ENCODE measurements at regions not wholly inside any gene's neighbourhood (a gene's known extent, or its start where the extent isn't known, plus 50 kb on each side); places are given as distances from the start of the nearest gene placed in this dataset.
A peak's percentile ranks its signal among the peaks of the same experiment; 100 is the strongest.

DNA sequence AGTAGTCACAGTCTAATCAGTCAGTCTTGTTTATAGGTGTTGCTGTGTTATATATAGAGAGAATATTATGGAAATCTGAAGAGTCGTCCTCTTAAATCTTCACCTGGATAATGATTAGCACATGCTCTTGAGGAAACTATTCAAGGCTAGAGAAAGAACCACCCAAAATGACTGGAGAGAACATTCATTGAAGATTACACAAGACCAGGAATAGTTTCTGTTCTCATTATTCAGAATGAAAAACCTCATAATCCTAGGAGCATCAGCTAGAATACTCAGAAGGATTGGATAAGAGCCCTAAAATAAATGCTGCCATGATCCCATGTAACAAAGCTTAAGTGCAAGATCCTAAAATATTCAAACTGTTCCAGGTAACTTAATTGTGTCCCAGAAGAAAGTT, 278.2 kb upstream of the PREP start:
- intact Hi-C loops (cut with micrococcal nuclease) = no loop called here
- H3K4me3 ChIP-seq = no peak overlapping the region
- no peak overlapping the region for H3K27ac ChIP-seq (replicated peaks)
- no peaks in the 10 kb centered on the region for H3K27me3 ChIP-seq (ENCODE audit: low read depth)
- H3K9me3 ChIP-seq (replicated peaks) = peaks cover 35% of the 10 kb centered on the region
- H3K4me1 ChIP-seq = peaks cover 22% of the 10 kb centered on the region
- no peak for DNase-seq
- no peak for TF ChIP-seq CTCF (IDR thresholded peaks at IDR 0.05; ENCODE audit: borderline replicate concordance)
- no peaks in the 10 kb centered on the region for H3K36me3 ChIP-seq

DNA sequence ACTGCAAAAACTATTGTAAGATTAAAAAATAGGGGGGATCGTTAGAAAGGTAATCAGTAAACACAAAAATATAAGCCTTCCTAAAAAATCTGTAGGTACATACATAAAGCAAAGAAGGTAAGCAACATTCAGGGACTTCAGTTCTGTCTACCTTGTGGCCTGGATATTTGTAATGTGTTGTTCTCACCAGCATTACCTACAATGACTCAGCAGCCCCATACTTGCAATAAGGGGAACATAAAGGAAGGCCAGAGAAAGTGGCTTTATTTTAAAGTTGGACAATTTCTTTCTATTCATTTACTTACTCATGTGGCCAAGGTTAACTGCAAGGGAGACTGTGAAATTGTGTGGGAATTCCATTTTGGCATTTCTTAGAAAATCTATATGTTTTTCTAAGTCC, 277.2 kb upstream of the PREP start:
- Histone ChIP-seq H3K9me3 (replicated peaks) (peaks cover 30% of the 10 kb centered on the region), H3K4me1 (peaks cover 25% of the 10 kb centered on the region), H3K36me3 (no peaks in the 10 kb centered on the region), H3K27me3 (ENCODE audit: low read depth) (no peaks in the 10 kb centered on the region), H3K4me3 (no peak overlapping the region), H3K27ac (replicated peaks) (no peak overlapping the region)
- no peak for DNase-seq
- TF ChIP-seq CTCF (IDR thresholded peaks at IDR 0.05; ENCODE audit: borderline replicate concordance) = no peak
- intact Hi-C loops (cut with micrococcal nuclease) = no loop called here

- H3K36me3 ChIP-seq = no peaks in the 10 kb centered on the region
- H3K4me3 ChIP-seq = no peak overlapping the region
- intact Hi-C loops (cut with micrococcal nuclease) = no loop called here
- DNase-seq = no peak
- H3K9me3 ChIP-seq (replicated peaks) = peaks cover 30% of the 10 kb centered on the region
- no peak for TF ChIP-seq CTCF (IDR thresholded peaks at IDR 0.05; ENCODE audit: borderline replicate concordance)
- H3K4me1 ChIP-seq = peaks cover 25% of the 10 kb centered on the region
- H3K27ac ChIP-seq (replicated peaks) = peak overlapping the region; percentile 57
- no peaks in the 10 kb centered on the region for H3K27me3 ChIP-seq (ENCODE audit: low read depth)
These were observed 275.6 kb upstream of the PREP start for GRCh38 chr6:105678516-105678915.

GRCh38 chr6:105677671-105678475, 275.0 kb upstream of the PREP start:
- TF ChIP-seq CTCF (IDR thresholded peaks at IDR 0.05; ENCODE audit: borderline replicate concordance) = no peak
- H3K27me3 ChIP-seq (ENCODE audit: low read depth) = no peaks in the 10 kb centered on the region
- H3K36me3 ChIP-seq = no peaks in the 10 kb centered on the region
- H3K27ac ChIP-seq (replicated peaks) = peak overlapping the region; percentile 57
- no peak overlapping the region for H3K4me3 ChIP-seq
- intact Hi-C loops (cut with micrococcal nuclease) = no loop called here
- DNase-seq = no peak
- peaks cover 23% of the 10 kb centered on the region for H3K9me3 ChIP-seq (replicated peaks)
- H3K4me1 ChIP-seq = peaks cover 25% of the 10 kb centered on the region

DNA sequence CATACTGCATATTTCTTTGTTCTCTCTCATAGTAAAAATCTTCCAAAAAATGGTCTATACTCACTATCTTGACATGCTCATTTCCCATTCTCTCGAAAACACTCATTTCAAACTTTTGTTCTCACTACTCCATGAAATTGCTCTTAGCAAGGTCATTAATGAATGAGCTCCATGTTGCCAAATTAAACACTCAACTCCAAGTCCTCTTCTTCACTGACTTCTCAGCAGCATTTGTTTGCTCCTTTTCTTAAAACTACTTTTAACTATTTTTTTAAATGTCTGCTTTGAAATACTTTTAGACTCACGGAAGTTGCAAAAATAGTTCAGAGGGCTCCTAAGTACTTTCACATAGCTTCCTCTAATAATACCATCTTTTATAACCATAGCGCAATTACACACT, 274.0 kb upstream of the PREP start:
- intact Hi-C loops (cut with micrococcal nuclease) = no loop called here
- no peak overlapping the region for H3K27ac ChIP-seq (replicated peaks)
- DNase-seq = no peak
- H3K36me3 ChIP-seq = no peaks in the 10 kb centered on the region
- peaks cover 18% of the 10 kb centered on the region for H3K9me3 ChIP-seq (replicated peaks)
- peaks cover 25% of the 10 kb centered on the region for H3K4me1 ChIP-seq
- TF ChIP-seq CTCF (IDR thresholded peaks at IDR 0.05; ENCODE audit: borderline replicate concordance) = no peak
- no peak overlapping the region for H3K4me3 ChIP-seq
- no peaks in the 10 kb centered on the region for H3K27me3 ChIP-seq (ENCODE audit: low read depth)

Measured in left ventricle myocardium inferior (tissue), 1 donor.